Transverse colon (tissue), 4 donors: ENCODE measurements at regions not wholly inside any gene's neighbourhood (a gene's known extent, or its start where the extent isn't known, plus 50 kb on each side); places are given as distances from the start of the nearest gene placed in this dataset.

Experiments
- DNase-seq: peaks from one replicate; pipeline ENCODE4 v3.0.0-alpha.2; 2019
- H3K27ac ChIP-seq, 4 donors: fragments of 200-600 bp; sonication (generic); 2 replicates each; pipeline ENCODE4 v1.5.1; 2016 to 2018; ENCODE audit warnings: inconsistent platforms in 4 of 4
- H3K27me3 ChIP-seq: fragments of 200-600 bp; sonication (generic); 2 replicates; pipeline ENCODE4 v1.5.1; 2017; ENCODE audit warnings: inconsistent platforms
- H3K36me3 ChIP-seq, 4 donors: fragments of 200-600 bp; sonication (generic); 2 replicates each; pipeline ENCODE4 v1.5.1; 2017 to 2019; ENCODE audit warnings: inconsistent platforms in 4 of 4
- H3K4me1 ChIP-seq, 4 donors: fragments of 200-600 bp; sonication (generic); 2 replicates each; pipeline ENCODE4 v1.5.1; 2017 to 2020; ENCODE audit warnings: inconsistent platforms in 4 of 4
- H3K4me3 ChIP-seq, 4 donors: fragments of 200-600 bp; sonication (generic); 1 replicate in 1 of 4; 2 replicates in 3 of 4; pipeline versions ENCODE4 v1.5.1 to v1.6.1; 2017 to 2019; ENCODE audit warnings: inconsistent platforms in 4 of 4
- H3K9me3 ChIP-seq, 2 donors: fragments of 200-600 bp; sonication (generic); 2 replicates each; pipeline ENCODE4 v1.5.1; 2017 to 2019; ENCODE audit warnings: inconsistent platforms in 2 of 2
- EP300 ChIP-seq: sonication (generic); formaldehyde crosslinking; IDR thresholded peaks from one replicate; pipeline ENCODE4 v1.6.1; 2017; ENCODE audit warnings: antibody characterized with exemption, low read depth
- POLR2A ChIP-seq: fragments of 450-650 bp; IDR thresholded peaks from one replicate; pipeline ENCODE4 v1.6.1; 2016; ENCODE audit warnings: antibody characterized with exemption, mild to moderate bottlenecking, moderate library complexity
- POLR2AphosphoS5 ChIP-seq, 3 donors: sonication (generic); formaldehyde crosslinking; IDR thresholded peaks; one replicate each; pipeline ENCODE4 v1.6.1; 2016; ENCODE audit warnings: antibody characterized with exemption in 3 of 3
- WGBS, 2 donors: methylation state at CpG; one replicate each; pipeline ENCODE4 v1.1.5; 2018; ENCODE audit warnings: low coverage in 1 of 2; 5-methylcytosine and 5-hydroxymethylcytosine counted together
- in situ Hi-C, 4 donors: fragments of 200-750 bp; cut with MboI; loops; one replicate each; pipeline versions ENCODE4 v1.15.0 to v1.15.1; 2017; ENCODE audit warnings: low sequenced_read_pairs in 3 of 4, low pct_ligation_motif_present in 1 of 4, low pct_unique_long_range_greater_than_20kb in 1 of 4
- intact Hi-C: fragments of 100-400 bp; cut with DNase I; formaldehyde crosslinking; loops from one replicate; pipeline ENCODE4 v1.15.1; 2023; ENCODE audit warnings: low total_unique reads
- TF ChIP-seq, protein P1 (sequence below), 5 experiments: fragments of 200-600 bp in 3 of 5; fragments of 450-650 bp in 2 of 5; sonication (generic) in 3 of 5; IDR thresholded peaks; 1 replicate in 2 of 5; 2 replicates in 3 of 5; pipeline ENCODE4 v1.5.1; 2016 to 2017; ENCODE audit warnings: antibody characterized with exemption in 5 of 5, inconsistent platforms in 3 of 5, mild to moderate bottlenecking in 2 of 5, moderate library complexity in 1 of 5

DNA sequence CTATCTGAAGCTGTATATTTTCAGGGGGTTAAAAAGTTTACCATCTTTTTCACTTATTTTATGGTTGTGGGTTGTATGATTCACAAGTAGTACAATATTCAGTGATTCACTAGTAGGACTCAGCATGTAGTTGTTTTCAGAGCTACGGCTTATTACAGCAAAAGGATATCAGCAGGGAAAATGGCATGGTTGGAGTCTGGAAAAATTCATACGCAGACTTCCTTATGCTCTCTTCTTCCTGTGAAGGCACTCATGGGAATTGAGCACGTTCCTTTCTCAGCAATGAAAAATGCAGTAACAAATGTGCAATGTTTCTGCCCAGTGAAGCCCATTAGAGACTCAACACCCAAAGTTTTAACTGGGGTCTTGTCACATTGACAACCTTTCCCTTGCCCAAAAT lies 250.5 kb downstream of the KCNN2 start:
- Histone ChIP-seq H3K36me3 (no peaks in the 10 kb centered on the region), H3K27me3 (no peaks in the 10 kb centered on the region), H3K9me3 (no peaks in the 10 kb centered on the region), H3K4me1 (no peaks in the 10 kb centered on the region), H3K27ac (no peak overlapping the region), H3K4me3 (no peak overlapping the region)
- 66 to 75% methylated on average over 3 of the region's 3 CpGs for WGBS, 2 donors
- no peak for TF ChIP-seq POLR2AphosphoS5 (IDR thresholded peaks at IDR 0.05)
- in situ Hi-C loops, result no loop called here
- intact Hi-C loops, result no loop called here
- DNase-seq, result no peak

DNA sequence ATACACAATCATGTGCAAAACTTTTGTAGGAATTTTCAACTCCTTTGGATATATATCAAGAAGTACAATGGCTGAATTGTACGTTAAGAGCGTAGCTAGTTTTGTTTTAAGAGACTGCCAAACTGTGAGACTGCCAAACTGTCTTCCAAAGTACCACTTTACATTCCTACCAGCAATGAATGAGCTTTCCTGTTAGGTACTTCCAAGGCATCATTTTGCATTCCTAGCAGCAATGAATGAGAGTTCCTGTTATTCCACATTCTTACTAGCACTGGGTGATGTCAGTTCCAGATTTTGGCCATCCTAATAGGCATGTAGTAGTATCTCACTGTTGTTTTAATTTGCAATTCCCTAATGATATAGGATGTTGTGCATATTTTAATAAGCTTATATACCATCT lies 219.3 kb downstream of the KCNN2 start:
- no peak overlapping the region for H3K4me3 ChIP-seq
- TF ChIP-seq, protein P1, sequence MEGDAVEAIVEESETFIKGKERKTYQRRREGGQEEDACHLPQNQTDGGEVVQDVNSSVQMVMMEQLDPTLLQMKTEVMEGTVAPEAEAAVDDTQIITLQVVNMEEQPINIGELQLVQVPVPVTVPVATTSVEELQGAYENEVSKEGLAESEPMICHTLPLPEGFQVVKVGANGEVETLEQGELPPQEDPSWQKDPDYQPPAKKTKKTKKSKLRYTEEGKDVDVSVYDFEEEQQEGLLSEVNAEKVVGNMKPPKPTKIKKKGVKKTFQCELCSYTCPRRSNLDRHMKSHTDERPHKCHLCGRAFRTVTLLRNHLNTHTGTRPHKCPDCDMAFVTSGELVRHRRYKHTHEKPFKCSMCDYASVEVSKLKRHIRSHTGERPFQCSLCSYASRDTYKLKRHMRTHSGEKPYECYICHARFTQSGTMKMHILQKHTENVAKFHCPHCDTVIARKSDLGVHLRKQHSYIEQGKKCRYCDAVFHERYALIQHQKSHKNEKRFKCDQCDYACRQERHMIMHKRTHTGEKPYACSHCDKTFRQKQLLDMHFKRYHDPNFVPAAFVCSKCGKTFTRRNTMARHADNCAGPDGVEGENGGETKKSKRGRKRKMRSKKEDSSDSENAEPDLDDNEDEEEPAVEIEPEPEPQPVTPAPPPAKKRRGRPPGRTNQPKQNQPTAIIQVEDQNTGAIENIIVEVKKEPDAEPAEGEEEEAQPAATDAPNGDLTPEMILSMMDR (IDR thresholded peaks at IDR 0.05), result no peak
- TF ChIP-seq EP300, result no peak
- no peak for TF ChIP-seq POLR2A
- no peak for TF ChIP-seq POLR2AphosphoS5 (IDR thresholded peaks at IDR 0.05)
- no peaks in the 10 kb centered on the region for H3K36me3 ChIP-seq
- in situ Hi-C loops (no loop called here), intact Hi-C loops (no loop called here)
- no peaks in the 10 kb centered on the region for H3K4me1 ChIP-seq
- no peaks in the 10 kb centered on the region for H3K9me3 ChIP-seq
- H3K27me3 ChIP-seq, result no peaks in the 10 kb centered on the region
- WGBS, 2 donors, result 58 to 72% methylated on average over 2 of the region's 2 CpGs
- no peak overlapping the region for H3K27ac ChIP-seq
- no peak for DNase-seq

- no peak overlapping the region for H3K4me3 ChIP-seq
- no peaks in the 10 kb centered on the region for H3K4me1 ChIP-seq
- no peak for TF ChIP-seq POLR2AphosphoS5 (IDR thresholded peaks at IDR 0.05)
- TF ChIP-seq EP300, result no peak
- TF ChIP-seq, protein P1 (IDR thresholded peaks at IDR 0.05), result no peak
- TF ChIP-seq POLR2A, result no peak
- intact Hi-C loops, result no loop called here
- WGBS, 2 donors, result 68 to 81% methylated on average over 4 to 5 of the region's 5 CpGs
- no peak overlapping the region for H3K27ac ChIP-seq
- H3K36me3 ChIP-seq, result no peaks in the 10 kb centered on the region
- no peaks in the 10 kb centered on the region for H3K27me3 ChIP-seq
- in situ Hi-C loops, result no loop called here
- H3K9me3 ChIP-seq, result no peaks in the 10 kb centered on the region
- no peak for DNase-seq
Observed at GRCh38 chr5:114565871-114566270, 204.0 kb downstream of the KCNN2 start.

GRCh38 chr5:114565139-114565538 lies 203.3 kb downstream of the KCNN2 start:
- Histone ChIP-seq H3K4me3 (no peak overlapping the region), H3K27me3 (no peaks in the 10 kb centered on the region), H3K4me1 (no peaks in the 10 kb centered on the region), H3K9me3 (no peaks in the 10 kb centered on the region), H3K27ac (no peak overlapping the region), H3K36me3 (no peaks in the 10 kb centered on the region)
- in situ Hi-C loops, result no loop called here
- DNase-seq, result no peak
- 27 to 35% methylated on average over 2 of the region's 2 CpGs for WGBS, 2 donors
- intact Hi-C loops, result no loop called here
- TF ChIP-seq POLR2A (no peak), POLR2AphosphoS5 (IDR thresholded peaks at IDR 0.05) (no peak), EP300 (no peak)
- TF ChIP-seq, protein P1 (IDR thresholded peaks at IDR 0.05), result no peak

DNA sequence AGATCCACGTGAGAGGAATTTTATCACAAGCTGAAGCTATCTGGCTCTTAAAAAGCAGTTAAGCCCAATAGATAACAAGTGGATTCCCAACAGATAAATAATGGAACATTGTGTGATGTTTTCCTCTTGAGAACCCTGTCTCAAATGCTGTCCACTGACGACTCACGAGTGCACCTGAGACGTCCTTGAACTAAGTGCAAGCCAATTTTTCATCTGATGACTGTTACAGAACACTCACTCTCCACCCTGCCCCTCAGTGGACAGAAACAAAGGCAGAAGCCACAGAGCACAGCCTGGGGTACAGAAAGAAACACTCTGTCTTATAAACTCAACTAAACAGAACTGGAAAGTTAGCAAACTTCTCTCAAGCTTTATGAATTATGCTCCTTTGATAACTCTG lies 199.5 kb downstream of the KCNN2 start:
- TF ChIP-seq POLR2AphosphoS5 (IDR thresholded peaks at IDR 0.05) (no peak), EP300 (no peak), POLR2A (no peak)
- TF ChIP-seq, protein P1 (IDR thresholded peaks at IDR 0.05), result no peak
- WGBS, 2 donors, result 36 to 48% methylated on average over 4 of the region's 4 CpGs
- no peaks in the 10 kb centered on the region for H3K4me1 ChIP-seq
- in situ Hi-C loops (no loop called here), intact Hi-C loops (no loop called here)
- H3K27ac ChIP-seq, result no peak overlapping the region
- no peaks in the 10 kb centered on the region for H3K9me3 ChIP-seq
- no peaks in the 10 kb centered on the region for H3K36me3 ChIP-seq
- H3K4me3 ChIP-seq, result no peak overlapping the region
- DNase-seq, result no peak
- no peaks in the 10 kb centered on the region for H3K27me3 ChIP-seq
